IMR-90 (cell line): ENCODE measurements at regions not wholly inside any gene's neighbourhood (a gene's known extent, or its start where the extent isn't known, plus 50 kb on each side); places are given as distances from the start of the nearest gene placed in this dataset.

ENCODE experiments used
- ATAC-seq: fragments of 200-7000 bp; cut with Tn5 transposase; 2 replicates; pipeline ENCODE4 v1.9.1; 2020; ENCODE audit warnings: low read depth, mild to moderate bottlenecking, moderate library complexity
- BruUV-seq: library from RNA; stranded (reverse); fragments of 400-500 nt; replicated peaks from 2 replicates; lab custom pipeline; 2021; lab: Mats Ljungman, UMichigan
- CTCF ChIA-PET: fragments of 300-600 bp; formaldehyde crosslinking; extraction: SDS; loops from one replicate; lab custom pipeline; 2021; ENCODE audit warnings: antibody characterized with exemption; lab: Yijun Ruan, JAX
- POLR2A ChIA-PET: fragments of 300-600 bp; sonication (Branson Sonifier 250); formaldehyde crosslinking; loops from one replicate; lab custom pipeline; 2022; ENCODE audit warnings: antibody characterized with exemption; ENCODE audit not compliant: unreplicated experiment; lab: Charles Lee
- DNase-seq: peaks from one replicate; pipeline ENCODE4 v3.0.0; 2013
- H2AFZ ChIP-seq: replicated peaks from 2 replicates; pipeline ENCODE3; 2013; ENCODE audit warnings: low read length, mild to moderate bottlenecking; ENCODE audit not compliant: poor library complexity
- H2AK5ac ChIP-seq: 2 replicates; pipeline ENCODE4 v1.6.1; 2013; ENCODE audit warnings: low read depth, low read length, inconsistent platforms
- H2AK9ac ChIP-seq: replicated peaks from 2 replicates; pipeline ENCODE3; 2013; ENCODE audit warnings: mild to moderate bottlenecking, low read depth, low read length, moderate library complexity; ENCODE audit not compliant: poor library complexity
- H2BK120ac ChIP-seq: 2 replicates; pipeline ENCODE4 v1.6.1; 2013; ENCODE audit warnings: low read depth, low read length, inconsistent platforms
- H2BK15ac ChIP-seq: 3 replicates; pipeline ENCODE4 v1.6.1; 2013; ENCODE audit warnings: low read depth, low read length, inconsistent platforms
- H2BK20ac ChIP-seq: 2 replicates; pipeline ENCODE4 v1.6.1; 2013; ENCODE audit warnings: low read depth, mild to moderate bottlenecking, inconsistent platforms, low read length, moderate library complexity
- H2BK5ac ChIP-seq: 2 replicates; pipeline ENCODE4 v1.6.1; 2013; ENCODE audit warnings: mild to moderate bottlenecking, low read depth, low read length, inconsistent platforms; ENCODE audit not compliant: poor library complexity, severe bottlenecking
- H3K14ac ChIP-seq: replicated peaks from 2 replicates; pipeline ENCODE4 v1.6.1; 2013; ENCODE audit warnings: low read depth, low read length, inconsistent platforms
- H3K18ac ChIP-seq: 2 replicates; pipeline ENCODE4 v1.6.1; 2013; ENCODE audit warnings: low read depth, low read length, control low read depth
- H3K23ac ChIP-seq: 2 replicates; pipeline ENCODE4 v1.6.1; 2013; ENCODE audit warnings: low read depth, low read length, inconsistent platforms
- H3K27ac ChIP-seq: 2 replicates; pipeline ENCODE4 v1.5.1; 2013; ENCODE audit warnings: mild to moderate bottlenecking, control low read depth, low read length; ENCODE audit not compliant: insufficient read depth
- H3K27me3 ChIP-seq: 2 replicates; pipeline ENCODE4 v1.6.1; 2013; ENCODE audit warnings: low read length; ENCODE audit not compliant: control insufficient read depth, insufficient read depth
- H3K36me3 ChIP-seq: 2 replicates; pipeline ENCODE4 v1.6.1; 2013; ENCODE audit warnings: low read length, mixed read lengths; ENCODE audit not compliant: control insufficient read depth, insufficient read depth
- H3K4ac ChIP-seq: 2 replicates; pipeline ENCODE4 v1.6.1; 2013; ENCODE audit warnings: low read depth, low read length, inconsistent platforms
- H3K4me1 ChIP-seq: 2 replicates; pipeline ENCODE4 v1.6.1; 2013; ENCODE audit warnings: low read length, mixed read lengths; ENCODE audit not compliant: control insufficient read depth, insufficient read depth
- H3K4me2 ChIP-seq: 2 replicates; pipeline ENCODE4 v1.6.1; 2013; ENCODE audit warnings: low read depth, mild to moderate bottlenecking, control low read depth, low read length, moderate library complexity
- H3K4me3 ChIP-seq: 2 replicates; pipeline ENCODE4 v1.5.1; 2013; ENCODE audit warnings: low read depth, mild to moderate bottlenecking, control low read depth, low read length, moderate library complexity; ENCODE audit not compliant: insufficient read depth
- H3K56ac ChIP-seq: 2 replicates; pipeline ENCODE4 v1.6.1; 2013; ENCODE audit warnings: low read length, inconsistent platforms; ENCODE audit not compliant: insufficient read depth; ENCODE audit errors: extremely low read depth
- H3K79me1 ChIP-seq, 2 experiments: 2 replicates each; pipeline ENCODE4 v1.6.1; 2013; ENCODE audit warnings: low read length in 2 of 2, inconsistent platforms in 1 of 2, low read depth in 1 of 2
- H3K9ac ChIP-seq: 2 replicates; pipeline ENCODE4 v1.6.1; 2013; ENCODE audit warnings: low read depth, low read length, control low read depth
- H3K9me1 ChIP-seq: 2 replicates; pipeline ENCODE4 v1.6.1; 2013; ENCODE audit warnings: low read length, inconsistent platforms; ENCODE audit not compliant: insufficient read depth
- H3K9me3 ChIP-seq: 2 replicates; pipeline ENCODE4 v1.6.1; 2013; ENCODE audit warnings: low read length; ENCODE audit not compliant: control insufficient read depth, insufficient read depth
- H4K20me1 ChIP-seq: 2 replicates; pipeline ENCODE4 v1.6.1; 2013; ENCODE audit warnings: low read length, inconsistent platforms; ENCODE audit not compliant: insufficient read depth
- H4K5ac ChIP-seq: 2 replicates; pipeline ENCODE4 v1.6.1; 2013; ENCODE audit warnings: mild to moderate bottlenecking, low read depth, low read length, control low read depth
- H4K8ac ChIP-seq, 2 experiments: 2 replicates each; pipeline ENCODE4 v1.6.1; 2013; ENCODE audit warnings: low read depth in 2 of 2, low read length in 2 of 2, control low read depth in 1 of 2, inconsistent platforms in 1 of 2
- H4K91ac ChIP-seq: 2 replicates; pipeline ENCODE4 v1.6.1; 2013; ENCODE audit warnings: low read depth, low read length, inconsistent platforms; ENCODE audit not compliant: insufficient read depth
- BHLHE40 ChIP-seq: fragments of 150-350 bp; IDR thresholded peaks from 2 replicates; pipeline ENCODE4 v1.6.1; 2016; ENCODE audit warnings: mild to moderate bottlenecking, low read depth, low read length
- CTCF ChIP-seq: conservative IDR thresholded peaks from 2 replicates; pipeline ENCODE4 v1.5.1; 2012; ENCODE audit warnings: mild to moderate bottlenecking, low read depth, low read length, improper control_type of control experiment
- FOS ChIP-seq: fragments of 150-350 bp; IDR thresholded peaks from 2 replicates; pipeline ENCODE4 v1.6.1; 2016; ENCODE audit warnings: low read depth, low read length
- MAFK ChIP-seq: IDR thresholded peaks from 2 replicates; pipeline ENCODE4 v1.6.1; 2012; ENCODE audit warnings: low read depth, low read length, improper control_type of control experiment
- MAZ ChIP-seq: IDR thresholded peaks from 2 replicates; pipeline ENCODE4 v1.6.1; 2012; ENCODE audit warnings: low read depth, mild to moderate bottlenecking, low read length, improper control_type of control experiment, moderate library complexity, borderline replicate concordance
- MXI1 ChIP-seq: IDR thresholded peaks from 2 replicates; pipeline ENCODE4 v1.6.1; 2012; ENCODE audit warnings: low read depth, mild to moderate bottlenecking, low read length, moderate library complexity, borderline replicate concordance
- NFE2L2 ChIP-seq: fragments of 150-350 bp; IDR thresholded peaks from 2 replicates; pipeline ENCODE4 v1.6.1; 2016; ENCODE audit warnings: low read depth, mild to moderate bottlenecking, low read length
- POLR2A ChIP-seq: IDR thresholded peaks from 2 replicates; pipeline ENCODE4 v1.6.1; 2012; ENCODE audit warnings: mild to moderate bottlenecking, low read depth, low read length
- RAD21 ChIP-seq: IDR thresholded peaks from 2 replicates; pipeline ENCODE4 v1.6.1; 2012; ENCODE audit warnings: low read length, improper control_type of control experiment
- RFX5 ChIP-seq: IDR thresholded peaks from 2 replicates; pipeline ENCODE4 v1.8.0; 2012; ENCODE audit warnings: low read depth, mild to moderate bottlenecking, low read length, moderate library complexity
- SMC3 ChIP-seq: fragments of 150-350 bp; IDR thresholded peaks from 2 replicates; pipeline ENCODE4 v1.6.1; 2016; ENCODE audit warnings: low read depth, mild to moderate bottlenecking, antibody characterized with exemption, low read length, moderate library complexity
- USF2 ChIP-seq: fragments of 150-350 bp; IDR thresholded peaks from 2 replicates; pipeline ENCODE4 v1.6.1; 2017; ENCODE audit warnings: mild to moderate bottlenecking, antibody characterized with exemption, low read length, low read depth
- WGBS, 2 experiments: methylation state at CpG; one replicate each; pipeline versions ENCODE4 v1.1.5 to v1.1.7; 2013; ENCODE audit warnings: missing lambda C conversion rate in 2 of 2; ENCODE audit not compliant: insufficient read length in 1 of 2; ENCODE audit errors: extremely low coverage in 2 of 2; 5-methylcytosine and 5-hydroxymethylcytosine counted together
- dilution Hi-C: fragments of 300-500 bp; cut with HindIII; formaldehyde crosslinking; loops from one replicate; pipeline ENCODE4 v1.14.3; 2018; ENCODE audit warnings: low sequenced_read_pairs; ENCODE audit not compliant: unreplicated experiment
- in situ Hi-C: fragments of 300-500 bp; cut with MboI; formaldehyde crosslinking; loops from 3 replicates; pipeline ENCODE4 v1.14.3; 2019; ENCODE audit warnings: low sequenced_read_pairs, inconsistent platforms, mixed read lengths
- intact Hi-C: fragments of 100-400 bp; cut with micrococcal nuclease; formaldehyde crosslinking; loops from 2 replicates; pipeline ENCODE4 v1.10.0; 2022

GRCh38 chr14:53461858-53462257 lies 308.7 kb upstream of the DDHD1 start:
- Histone ChIP-seq H3K56ac (peak overlapping the region; percentile 49; the same call in 1 of the 2 replicates), H2AFZ (no peak overlapping the region), H3K18ac (peak overlapping the region; percentile 99), H3K9me3 (no peaks in the 10 kb centered on the region), H2BK15ac (peak overlapping the region; percentile 54; the same call in 2 of the 3 replicates), H3K4me1 (peaks cover 17% of the 10 kb centered on the region), H4K8ac (peak overlapping the region; percentile 49 to 75), H3K9ac (peak overlapping the region; percentile 1), H3K23ac (peak overlapping the region; percentile 48; the same call in 1 of the 2 replicates), H2BK120ac (peak overlapping the region; percentile 94), H3K79me1 (no peaks in the 10 kb centered on the region), H2AK5ac (peak overlapping the region; percentile 41; the same call in 1 of the 2 replicates), H3K27ac (peak overlapping the region; percentile 86; the same call in 1 of the 2 replicates), H3K9me1 (peaks cover 5% of the 10 kb centered on the region), H3K14ac (peak overlapping the region; percentile 61; the same call in 1 of the 2 replicates), H3K27me3 (no peaks in the 10 kb centered on the region), H4K20me1 (no peaks in the 10 kb centered on the region), H3K4me3 (no peak overlapping the region), H2BK20ac (peak overlapping the region; percentile 91), H2BK5ac (peak overlapping the region; percentile 52), H3K36me3 (no peaks in the 10 kb centered on the region), H4K91ac (peak overlapping the region; percentile 81), H3K4ac (peak overlapping the region; percentile 82), H4K5ac (peak overlapping the region; percentile 96), H3K4me2 (no peak overlapping the region), H2AK9ac (no peak overlapping the region)
- ATAC-seq (no peak), DNase-seq (no peak)
- TF ChIP-seq SMC3 (no peak), MAFK (no peak), RFX5 (no peak), CTCF (no peak), BHLHE40 (no peak), RAD21 (no peak), NFE2L2 (no peak), MAZ (no peak), MXI1 (no peak), FOS (no peak), POLR2A (no peak), USF2 (no peak)
- dilution Hi-C loops = no loop called here
- intact Hi-C loops = loop anchor here (5.0 kb wide), 1 partner anchor 40 kb away; no protein-coding TSS in a partner anchor
- BruUV-seq = no TSS peak
- CTCF ChIA-PET = interaction anchor here (0.6 to 0.8 kb wide), 2 partner anchors 44 to 713 kb away, joined by 3 to 5 read pairs; no protein-coding TSS in a partner anchor
- in situ Hi-C loops = no loop called here
- POLR2A ChIA-PET = interaction anchor here (1.0 kb wide), 1 partner anchor 492 kb away, joined by 3 read pairs; no protein-coding TSS in a partner anchor
- no CpG with 5 or more reads among the region's 6 CpGs for WGBS, 2 experiments
